SJSA1 (cell line): ENCODE measurements at regions not wholly inside any gene's neighbourhood (a gene's known extent, or its start where the extent isn't known, plus 50 kb on each side); places are given as distances from the start of the nearest gene placed in this dataset.

Source experiments
- DNase-seq, 2 experiments: peaks; one replicate each; pipeline ENCODE4 v3.0.0-alpha.2; 2015 to 2020; ENCODE audit warnings: low spot score in 2 of 2, low read depth in 1 of 2
- H3K27ac ChIP-seq: fragments of 250-450 bp; sonication (Bioruptor Pico); 2 replicates; pipeline ENCODE4 v1.5.1; 2020; ENCODE audit warnings: mild to moderate bottlenecking, moderate library complexity
- H3K27me3 ChIP-seq: fragments of 250-450 bp; sonication (Bioruptor Pico); replicated peaks from 2 replicates; pipeline ENCODE4 v1.5.1; 2020; ENCODE audit warnings: mild to moderate bottlenecking, moderate library complexity
- H3K36me3 ChIP-seq: fragments of 250-450 bp; sonication (Bioruptor Pico); 2 replicates; pipeline ENCODE4 v1.5.1; 2020; ENCODE audit warnings: mild to moderate bottlenecking
- H3K4me1 ChIP-seq: fragments of 250-450 bp; sonication (Bioruptor Pico); replicated peaks from 2 replicates; pipeline ENCODE4 v1.6.1; 2021; ENCODE audit warnings: mild to moderate bottlenecking
- H3K4me3 ChIP-seq: fragments of 250-450 bp; sonication (Bioruptor Pico); 2 replicates; pipeline ENCODE4 v1.5.1; 2020; ENCODE audit warnings: mild to moderate bottlenecking
- H3K9me3 ChIP-seq: fragments of 250-450 bp; sonication (Bioruptor Pico); replicated peaks from 2 replicates; pipeline ENCODE4 v1.5.1; 2020; ENCODE audit warnings: mild to moderate bottlenecking

DNA sequence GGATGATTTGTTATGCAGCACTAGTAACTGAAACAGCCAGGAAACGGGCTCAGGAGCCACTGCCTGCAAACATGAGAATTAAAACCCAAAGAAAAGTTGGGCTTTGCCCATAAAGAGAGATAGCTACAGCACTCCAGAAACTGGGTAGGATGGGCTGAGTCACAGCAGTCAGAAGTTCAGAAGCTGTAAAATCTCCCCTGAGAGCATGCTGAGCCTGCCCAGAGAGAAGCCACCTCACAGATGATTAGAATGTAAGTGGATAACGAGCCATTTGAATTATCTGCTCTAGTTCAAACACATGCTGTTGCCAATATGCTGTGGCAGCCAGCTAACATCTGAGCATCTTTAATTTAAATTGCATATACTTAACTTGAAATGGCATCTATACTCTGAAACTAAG, 388.1 kb upstream of the ACVR2A start:
- Histone ChIP-seq H3K27me3 (no peaks in the 10 kb centered on the region), H3K4me3 (no peak overlapping the region), H3K4me1 (no peaks in the 10 kb centered on the region), H3K27ac (no peak overlapping the region), H3K9me3 (no peaks in the 10 kb centered on the region), H3K36me3 (no peaks in the 10 kb centered on the region)
- DNase-seq = no peak

DNA sequence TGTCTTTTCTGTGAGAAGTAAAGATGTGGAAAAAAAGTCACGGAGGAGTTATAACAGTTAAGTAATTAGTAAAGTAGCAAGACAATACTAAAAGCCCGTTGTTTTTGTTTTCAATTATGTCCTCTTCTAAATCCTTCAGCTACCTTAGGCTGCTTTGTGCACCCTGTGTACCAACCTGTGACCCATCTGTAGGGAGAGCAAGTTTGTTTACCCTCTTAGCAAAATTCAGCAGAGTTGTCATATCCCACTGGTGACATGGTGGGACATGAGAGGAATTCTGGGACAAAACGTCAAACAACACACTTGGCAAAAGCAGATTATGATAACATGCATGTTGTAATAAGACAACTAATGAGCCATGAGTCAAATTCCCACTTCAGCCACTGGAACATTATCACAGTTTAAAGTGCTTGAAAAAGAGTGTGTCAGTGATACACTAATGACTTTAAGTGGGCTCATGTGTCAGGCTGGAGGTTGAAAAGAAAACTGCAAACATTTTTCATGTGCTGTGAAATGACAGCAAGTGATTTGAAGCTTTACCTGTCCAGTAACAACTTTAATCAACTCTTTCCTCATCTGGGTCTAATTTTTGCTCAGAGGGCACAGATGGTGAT, 392.8 kb upstream of the ACVR2A start:
- no peaks in the 10 kb centered on the region for H3K4me1 ChIP-seq
- H3K27ac ChIP-seq = no peak overlapping the region
- H3K4me3 ChIP-seq = no peak overlapping the region
- no peaks in the 10 kb centered on the region for H3K27me3 ChIP-seq
- no peaks in the 10 kb centered on the region for H3K36me3 ChIP-seq
- DNase-seq = no peak
- no peaks in the 10 kb centered on the region for H3K9me3 ChIP-seq

DNA sequence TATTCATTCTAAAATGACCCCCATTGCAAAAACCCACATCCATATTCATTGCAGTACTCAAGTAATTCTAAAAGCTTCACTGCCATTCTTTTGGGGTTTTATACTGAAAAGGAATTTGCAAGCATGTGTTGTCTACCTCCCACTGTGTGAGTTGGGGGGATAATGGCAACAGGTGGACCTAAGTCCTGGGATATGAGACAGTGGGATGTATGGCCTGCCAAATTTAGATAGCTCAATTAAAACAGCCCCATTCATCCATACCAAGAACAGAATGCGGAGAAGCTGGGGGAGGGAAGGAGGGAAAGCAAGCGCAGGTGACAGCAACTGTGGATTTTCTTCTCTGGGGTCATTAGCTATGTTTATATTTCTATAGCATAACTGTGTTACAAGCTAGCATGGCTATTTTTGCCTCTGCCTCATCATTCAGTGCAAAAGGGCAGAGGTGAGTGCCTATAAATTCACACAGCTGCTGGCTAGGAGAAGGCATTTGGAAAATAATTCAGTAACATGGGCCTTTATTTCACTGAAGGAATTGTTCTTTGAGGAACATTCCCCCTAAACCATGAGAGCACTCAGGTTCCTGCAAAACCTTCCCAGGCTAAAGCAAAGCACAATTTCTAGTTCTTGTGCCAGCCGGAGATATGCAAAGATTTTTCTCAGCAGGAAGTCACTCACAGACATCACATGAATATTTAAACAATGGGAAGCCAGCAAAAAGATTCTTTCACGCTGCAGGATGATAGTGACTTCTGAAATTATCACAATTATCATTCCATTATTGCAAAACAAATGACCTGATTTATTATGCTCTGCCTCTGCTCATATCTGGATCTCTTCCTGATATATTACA, 393.9 kb upstream of the ACVR2A start:
- Histone ChIP-seq H3K36me3 (no peaks in the 10 kb centered on the region), H3K27ac (no peak overlapping the region), H3K4me3 (no peak overlapping the region), H3K9me3 (no peaks in the 10 kb centered on the region), H3K4me1 (no peaks in the 10 kb centered on the region), H3K27me3 (no peaks in the 10 kb centered on the region)
- DNase-seq = no peak

DNA sequence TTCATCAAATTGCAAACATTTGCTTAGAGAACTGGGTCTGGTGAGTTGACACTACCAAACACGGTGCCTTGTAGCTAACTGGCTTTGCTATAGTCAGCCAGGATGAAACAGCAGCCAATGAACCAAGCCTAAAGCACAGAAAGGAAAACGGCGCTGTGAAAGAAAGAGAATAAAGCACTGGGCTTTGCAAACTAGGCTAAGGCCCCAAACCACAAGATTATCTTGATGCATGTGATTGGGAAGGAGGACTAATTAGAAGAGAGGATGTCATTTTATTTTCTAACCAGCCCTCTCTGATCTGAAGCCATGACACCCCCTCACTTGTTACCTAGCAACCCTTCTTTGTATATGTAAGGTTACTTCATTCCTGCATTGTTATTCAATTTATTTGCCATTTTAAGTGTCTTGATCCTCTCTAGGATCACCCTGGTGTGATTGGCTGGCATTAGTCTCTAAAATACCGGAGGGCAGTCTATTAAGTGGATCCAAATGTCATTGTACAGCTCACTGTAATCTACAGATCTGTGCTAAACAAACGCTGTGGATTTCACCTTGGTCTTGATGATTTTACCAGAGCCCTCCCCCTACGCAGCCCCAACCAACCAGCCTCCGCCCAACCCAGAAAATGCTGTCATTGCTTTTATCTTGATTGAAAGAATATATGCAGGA, 395.4 kb upstream of the ACVR2A start:
- no peak for DNase-seq

DNA sequence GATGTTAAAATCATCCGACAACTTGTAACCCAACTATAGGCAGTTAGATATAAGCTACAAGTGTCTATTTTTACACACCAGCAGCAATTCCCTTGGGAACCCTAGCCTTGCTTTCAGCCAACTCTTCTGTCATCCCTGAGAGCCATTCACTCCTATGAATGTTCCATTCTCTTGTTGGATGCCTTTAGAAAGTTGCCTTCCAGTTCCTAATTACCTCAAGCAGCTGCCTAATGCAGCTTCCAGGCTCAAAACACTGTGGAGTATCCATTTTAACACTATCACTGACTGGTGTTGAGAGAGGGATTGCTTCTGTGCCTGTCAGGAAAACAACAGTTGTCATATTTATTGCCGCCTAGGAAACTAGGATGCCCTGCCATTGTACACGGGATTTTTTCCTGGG, 402.0 kb upstream of the ACVR2A start:
- no peaks in the 10 kb centered on the region for H3K9me3 ChIP-seq
- H3K4me1 ChIP-seq = no peaks in the 10 kb centered on the region
- H3K4me3 ChIP-seq = no peak overlapping the region
- no peaks in the 10 kb centered on the region for H3K27me3 ChIP-seq
- no peaks in the 10 kb centered on the region for H3K36me3 ChIP-seq
- DNase-seq = no peak
- H3K27ac ChIP-seq = no peak overlapping the region

More for the DNA sequence above, 395.4 kb upstream of the ACVR2A start:
- Histone ChIP-seq H3K27me3 (no peaks in the 10 kb centered on the region), H3K4me3 (no peak overlapping the region), H3K27ac (no peak overlapping the region), H3K36me3 (no peaks in the 10 kb centered on the region), H3K9me3 (no peaks in the 10 kb centered on the region), H3K4me1 (no peaks in the 10 kb centered on the region)

DNA sequence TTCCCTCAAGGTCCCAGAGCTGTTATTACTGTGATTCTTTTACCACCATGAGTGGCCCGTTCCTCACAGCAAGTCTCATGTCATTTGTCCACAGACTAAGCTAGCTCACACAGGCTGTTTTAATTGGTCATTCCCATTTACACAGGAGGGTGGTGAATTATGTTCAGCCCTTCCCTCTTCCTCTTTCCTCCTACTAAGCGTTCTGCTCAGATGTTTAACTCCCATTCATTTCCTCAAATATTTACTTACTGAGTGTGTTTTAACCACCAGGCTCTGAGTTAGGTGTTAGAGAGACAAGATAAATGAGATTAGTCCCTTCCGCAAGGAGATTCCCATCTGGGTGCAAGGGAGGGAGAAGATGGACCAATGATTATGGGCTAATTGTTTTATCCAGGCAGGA, 403.6 kb upstream of the ACVR2A start:
- H3K27ac ChIP-seq = no peak overlapping the region
- no peaks in the 10 kb centered on the region for H3K9me3 ChIP-seq
- no peaks in the 10 kb centered on the region for H3K4me1 ChIP-seq
- no peak for DNase-seq
- no peak overlapping the region for H3K4me3 ChIP-seq
- no peaks in the 10 kb centered on the region for H3K27me3 ChIP-seq
- no peaks in the 10 kb centered on the region for H3K36me3 ChIP-seq

DNA sequence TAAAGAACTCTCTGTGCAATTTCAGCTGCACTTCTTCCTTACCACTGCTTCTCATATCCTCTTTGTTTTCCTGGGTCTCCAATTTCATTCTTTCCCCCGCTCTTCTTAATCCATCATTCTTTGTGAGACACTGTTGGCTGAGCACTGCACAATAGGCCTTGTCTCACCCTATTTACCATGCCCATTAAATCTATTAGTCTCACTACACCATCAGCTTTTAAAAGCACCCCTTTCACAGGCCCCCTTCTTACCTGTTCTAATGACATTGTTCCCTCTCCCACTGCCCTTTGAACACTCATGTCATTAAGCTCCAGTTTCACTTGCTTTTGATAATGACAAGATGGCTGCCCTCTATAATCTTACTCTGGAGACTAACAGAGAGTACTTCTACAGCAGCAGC, 404.1 kb upstream of the ACVR2A start:
- Histone ChIP-seq H3K27ac (no peak overlapping the region), H3K4me3 (no peak overlapping the region), H3K9me3 (no peaks in the 10 kb centered on the region), H3K27me3 (no peaks in the 10 kb centered on the region), H3K4me1 (no peaks in the 10 kb centered on the region), H3K36me3 (no peaks in the 10 kb centered on the region)
- DNase-seq = no peak

DNA sequence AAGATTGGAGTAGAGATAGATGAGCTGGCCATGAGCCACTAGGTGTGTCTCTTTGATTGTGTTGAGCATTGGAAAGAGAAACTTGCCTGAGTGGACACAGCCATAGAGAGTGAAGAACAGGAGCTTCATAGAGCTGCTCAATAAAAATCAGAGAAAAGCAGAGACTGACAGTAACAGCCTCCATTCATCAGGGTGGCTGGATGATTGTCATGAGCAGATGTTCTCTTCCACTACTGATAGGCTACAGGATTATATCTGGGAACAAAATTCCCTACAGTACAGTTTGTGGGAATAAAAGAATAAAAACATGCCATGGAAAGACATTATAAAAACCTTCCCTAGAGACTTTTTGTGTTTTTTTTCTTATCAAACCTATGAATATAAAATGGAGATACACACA, 404.8 kb upstream of the ACVR2A start:
- Histone ChIP-seq H3K36me3 (no peaks in the 10 kb centered on the region), H3K27ac (no peak overlapping the region), H3K4me3 (no peak overlapping the region), H3K9me3 (no peaks in the 10 kb centered on the region), H3K27me3 (no peaks in the 10 kb centered on the region), H3K4me1 (no peaks in the 10 kb centered on the region)
- DNase-seq = no peak

DNA sequence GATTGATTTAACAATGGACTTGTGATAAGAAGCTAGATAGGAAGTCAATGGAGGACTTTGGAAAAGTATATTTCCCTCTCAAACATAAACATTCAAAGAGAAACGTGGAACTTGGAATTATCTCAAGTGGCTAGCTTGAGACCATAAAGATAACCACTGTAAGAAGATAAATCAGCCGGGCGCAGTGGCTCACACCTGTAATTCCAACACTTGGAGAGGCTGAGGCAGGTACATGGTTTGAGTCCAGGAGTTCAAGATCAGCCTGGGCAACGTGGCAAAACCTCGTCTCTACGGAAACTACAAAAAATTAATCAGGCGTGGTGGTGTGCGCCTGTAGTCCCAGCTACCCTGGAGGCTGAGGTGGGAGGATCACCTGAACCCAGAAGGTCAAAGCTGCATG, 405.9 kb upstream of the ACVR2A start:
- Histone ChIP-seq H3K36me3 (no peaks in the 10 kb centered on the region), H3K27me3 (no peaks in the 10 kb centered on the region), H3K4me3 (no peak overlapping the region), H3K27ac (no peak overlapping the region), H3K4me1 (no peaks in the 10 kb centered on the region), H3K9me3 (no peaks in the 10 kb centered on the region)
- DNase-seq = no peak

DNA sequence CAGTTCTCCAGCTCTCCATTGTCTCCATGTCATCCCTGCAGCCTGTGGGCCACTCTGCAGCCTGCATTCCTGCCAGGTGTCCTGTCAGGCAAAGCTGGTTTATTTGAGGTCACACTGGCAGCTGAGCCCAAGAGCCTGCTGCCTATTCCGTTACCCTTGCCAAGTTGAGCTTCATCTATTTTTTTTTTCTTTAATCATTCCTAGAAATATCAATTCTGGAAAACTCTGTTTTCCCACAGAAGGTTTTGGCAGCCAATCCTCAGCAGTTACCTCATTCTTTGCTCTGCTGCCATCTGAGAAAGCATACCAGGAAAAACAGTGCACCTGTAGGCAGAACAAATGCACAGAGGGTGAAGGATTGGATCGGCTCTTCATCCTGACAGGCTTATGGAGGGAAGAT, 411.0 kb upstream of the ACVR2A start:
- Histone ChIP-seq H3K27me3 (no peaks in the 10 kb centered on the region), H3K36me3 (no peaks in the 10 kb centered on the region), H3K27ac (no peak overlapping the region), H3K4me1 (no peaks in the 10 kb centered on the region), H3K4me3 (no peak overlapping the region), H3K9me3 (no peaks in the 10 kb centered on the region)
- DNase-seq = no peak

DNA sequence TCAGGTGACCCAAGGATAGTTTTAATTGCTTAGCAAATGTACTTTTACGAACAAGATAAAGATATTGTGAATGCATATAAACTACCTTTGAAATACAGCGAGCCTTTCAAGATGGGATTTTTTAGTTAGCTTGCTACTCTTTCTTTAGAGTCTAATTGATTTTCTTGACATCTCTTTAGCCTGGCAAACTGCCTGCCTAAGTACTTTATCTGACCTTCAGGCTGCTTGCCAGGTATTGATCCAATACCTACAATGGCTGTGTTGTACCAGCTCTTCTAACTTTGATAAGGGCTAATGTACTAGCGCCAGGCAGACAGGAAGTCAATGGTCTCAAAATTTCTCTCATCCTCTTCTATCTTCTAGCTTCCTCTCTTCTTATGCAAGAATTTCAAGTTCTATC, 414.4 kb upstream of the ACVR2A start:
- no peak for DNase-seq
- Histone ChIP-seq H3K9me3 (no peaks in the 10 kb centered on the region), H3K36me3 (no peaks in the 10 kb centered on the region), H3K27me3 (no peaks in the 10 kb centered on the region), H3K27ac (no peak overlapping the region), H3K4me1 (no peaks in the 10 kb centered on the region), H3K4me3 (no peak overlapping the region)

DNA sequence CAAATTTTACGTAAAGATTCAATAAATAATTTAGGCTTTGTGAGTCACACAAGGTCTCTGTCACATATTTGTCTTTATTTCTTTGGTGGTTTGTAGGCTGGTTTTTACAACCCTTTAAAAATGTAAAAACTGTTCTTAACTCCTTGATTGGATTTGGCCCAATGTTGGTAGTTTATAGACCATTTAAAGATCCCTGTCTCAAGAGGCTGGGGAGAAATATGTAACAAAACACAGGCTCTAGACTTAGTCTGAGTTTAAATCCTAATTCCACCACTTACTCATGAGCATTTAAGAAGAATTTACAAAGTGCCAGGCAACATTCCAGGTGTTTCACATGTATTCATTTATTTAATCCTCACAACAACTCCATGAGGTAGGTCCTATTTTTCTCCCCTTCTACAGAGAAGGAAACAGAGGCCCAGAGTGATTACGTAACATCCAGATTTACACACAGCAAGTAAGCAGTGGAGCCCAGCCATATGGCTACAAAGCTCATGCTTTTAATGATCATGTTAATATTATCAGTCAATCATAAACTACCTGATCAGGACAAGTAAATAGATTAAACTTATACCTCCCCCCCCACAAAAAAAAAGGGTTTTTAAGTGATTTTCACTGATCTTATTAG, 416.6 kb upstream of the ACVR2A start:
- H3K4me1 ChIP-seq = no peaks in the 10 kb centered on the region
- no peaks in the 10 kb centered on the region for H3K36me3 ChIP-seq
- no peak overlapping the region for H3K27ac ChIP-seq
- no peak overlapping the region for H3K4me3 ChIP-seq
- no peaks in the 10 kb centered on the region for H3K27me3 ChIP-seq
- no peaks in the 10 kb centered on the region for H3K9me3 ChIP-seq
- DNase-seq = no peak

DNA sequence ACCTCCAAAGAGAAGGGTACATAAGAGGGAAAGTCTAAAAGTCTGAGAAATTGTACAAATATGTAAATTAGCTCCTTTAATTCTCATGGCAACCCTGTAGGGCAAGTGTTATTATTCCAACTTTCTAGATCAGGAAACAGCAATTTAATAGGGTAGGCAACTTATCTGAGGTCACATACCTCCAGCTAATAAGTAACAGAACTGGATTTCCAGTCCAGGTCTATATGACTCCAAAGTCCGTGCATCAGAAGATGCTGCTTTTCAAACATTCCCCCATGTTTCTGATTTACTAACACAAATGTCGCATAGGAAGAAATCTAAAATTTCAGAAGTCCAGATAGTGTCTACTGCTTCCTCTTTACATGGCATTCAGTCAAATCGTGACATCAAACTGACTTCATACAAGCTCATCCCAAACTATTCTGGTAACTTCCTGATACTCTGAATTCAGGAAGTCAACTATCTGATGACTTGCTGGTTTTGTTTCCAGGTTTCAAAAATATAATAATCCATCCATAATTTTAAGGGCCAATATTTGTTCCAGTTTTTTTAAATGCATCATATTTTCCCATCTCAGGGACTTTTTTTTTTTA, 419.3 kb upstream of the ACVR2A start:
- Histone ChIP-seq H3K4me3 (no peak overlapping the region), H3K4me1 (no peaks in the 10 kb centered on the region), H3K36me3 (no peaks in the 10 kb centered on the region), H3K27ac (no peak overlapping the region), H3K9me3 (no peaks in the 10 kb centered on the region), H3K27me3 (no peaks in the 10 kb centered on the region)
- DNase-seq = no peak

DNA sequence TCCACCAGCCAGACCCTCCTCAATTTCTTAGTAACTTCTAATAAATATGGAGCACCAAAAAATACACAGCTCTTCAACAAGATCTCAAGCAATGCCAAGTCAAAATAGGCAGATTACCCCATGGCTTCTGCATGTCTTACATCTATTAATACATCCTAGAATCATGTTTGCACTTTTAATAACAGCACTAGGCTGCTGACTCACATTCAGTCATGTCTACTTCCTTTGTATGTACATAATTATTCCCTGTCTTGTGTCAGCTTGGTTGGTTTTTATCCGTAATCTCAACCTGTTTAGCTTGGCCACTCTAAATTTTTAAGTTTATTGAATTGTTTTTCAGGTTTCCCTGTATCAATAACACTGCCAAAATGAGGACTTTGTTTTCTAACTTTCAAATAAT, 420.1 kb upstream of the ACVR2A start:
- Histone ChIP-seq H3K36me3 (no peaks in the 10 kb centered on the region), H3K9me3 (no peaks in the 10 kb centered on the region), H3K4me1 (no peaks in the 10 kb centered on the region), H3K4me3 (no peak overlapping the region), H3K27me3 (no peaks in the 10 kb centered on the region), H3K27ac (no peak overlapping the region)
- DNase-seq = no peak
